Mesothelial cell of epicardium (in vitro differentiated cells): ENCODE measurements at regions not wholly inside any gene's neighbourhood (a gene's known extent, or its start where the extent isn't known, plus 50 kb on each side); places are given as distances from the start of the nearest gene placed in this dataset.

Experiments
- DNase-seq, 2 experiments: peaks; one replicate each; pipeline ENCODE4 v3.0.0; 2021; ENCODE audit warnings: low spot score in 2 of 2; ENCODE audit not compliant: unreplicated experiment in 2 of 2
- H3K27ac Mint-ChIP-seq: 2 replicates; pipeline ENCODE4 v1.8.0; 2021; ENCODE audit warnings: mixed read lengths
- H3K27me3 Mint-ChIP-seq: 2 replicates; pipeline ENCODE4 v1.8.0; 2021; ENCODE audit warnings: low read depth, mixed read lengths
- H3K36me3 Mint-ChIP-seq: 2 replicates; pipeline ENCODE4 v1.8.0; 2021; ENCODE audit warnings: mixed read lengths
- H3K4me1 Mint-ChIP-seq: 2 replicates; pipeline ENCODE4 v1.8.0; 2021; ENCODE audit warnings: mixed read lengths
- H3K4me3 Mint-ChIP-seq: 2 replicates; pipeline ENCODE4 v1.8.0; 2021; ENCODE audit warnings: mild to moderate bottlenecking, moderate library complexity, mixed read lengths
- H3K9me3 Mint-ChIP-seq: 2 replicates; pipeline ENCODE4 v1.8.0; 2021; ENCODE audit warnings: mixed read lengths
- CTCF ChIP-seq: fragments of 200-600 bp; sonication (generic); IDR thresholded peaks from one replicate; pipeline ENCODE4 v1.5.0; 2021; ENCODE audit warnings: antibody characterized with exemption; ENCODE audit not compliant: unreplicated experiment

DNA sequence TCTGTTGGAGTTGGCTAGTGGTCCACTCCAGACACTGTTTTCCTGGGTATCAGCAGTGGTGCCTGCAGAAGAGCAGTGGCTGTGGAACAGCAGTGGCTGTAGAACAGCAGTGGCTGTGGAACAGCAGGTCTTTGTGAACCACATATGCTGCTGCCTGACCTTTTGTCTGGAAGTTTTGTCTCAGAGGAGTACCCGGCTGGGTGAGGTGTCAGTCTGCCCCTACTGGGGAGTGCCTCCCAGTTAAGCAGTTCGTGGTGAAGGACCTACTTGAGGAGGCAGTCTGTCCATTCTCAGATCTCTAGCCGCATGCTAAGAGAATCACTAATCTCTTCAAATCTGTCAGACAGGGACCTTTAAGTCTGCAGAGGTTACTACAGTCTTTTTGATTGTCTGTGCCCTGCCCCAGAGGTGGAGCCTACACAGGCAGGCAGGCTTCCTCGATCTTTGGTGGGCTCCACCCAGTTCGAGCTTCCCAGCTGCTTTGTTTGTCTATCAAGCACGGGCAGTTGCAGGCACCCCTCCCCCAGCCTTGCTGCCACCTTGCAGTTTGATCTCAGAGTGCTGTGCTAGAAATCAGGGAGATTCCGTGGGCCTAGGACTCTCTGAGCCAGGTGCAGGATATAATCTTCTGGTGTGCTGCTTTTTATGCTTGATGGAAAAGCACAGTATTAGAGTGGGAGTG lies 89.1 kb upstream of the TRIM48 start:
- Mint-ChIP-seq H3K4me1 (no peaks in the 10 kb centered on the region), H3K4me3 (no peak overlapping the region), H3K27me3 (no peaks in the 10 kb centered on the region), H3K36me3 (peaks cover 2% of the 10 kb centered on the region), H3K27ac (no peak overlapping the region), H3K9me3 (peaks cover 55% of the 10 kb centered on the region)
- TF ChIP-seq CTCF, result no peak
- DNase-seq, result no peak
